ENCODE measurements at regions not wholly inside any gene's neighbourhood (a gene's known extent, or its start where the extent isn't known, plus 50 kb on each side); places are given as distances from the start of the nearest gene placed in this dataset.

DNA sequence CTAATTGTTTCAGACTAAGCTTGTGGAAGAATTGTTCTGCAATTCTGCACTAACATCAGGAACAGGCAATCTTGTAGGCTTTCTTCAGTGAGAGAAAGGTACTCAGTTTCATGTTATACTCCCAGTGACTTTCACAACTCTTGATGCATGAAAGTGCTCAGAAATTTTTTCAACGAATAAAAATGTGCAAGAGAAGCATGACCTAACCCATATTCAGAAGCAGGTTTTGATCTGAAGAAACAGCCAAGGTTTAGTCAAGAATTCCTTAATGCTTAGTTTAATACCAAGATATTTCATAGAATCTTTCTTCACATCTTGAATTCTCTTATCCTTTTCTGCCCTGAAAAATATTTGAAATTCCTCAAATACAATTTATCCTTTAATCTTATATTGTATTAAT lies 197.2 kb upstream of the CSNK1A1L start:
- no peak for DNase-seq
- Histone ChIP-seq H3K36me3 (ENCODE audit: insufficient read depth, low read length) (no peaks in the 10 kb centered on the region), H3K27ac (ENCODE audit: low read depth, low read length) (no peak overlapping the region), H3K9me3 (ENCODE audit: control insufficient read depth in 1 of 2, low read length in 2 of 2) (no peaks in the 10 kb centered on the region), H3K27me3 (ENCODE audit: insufficient read depth, low read length) (no peaks in the 10 kb centered on the region), H3K4me3 (ENCODE audit: low read length in 2 of 2) (no peak overlapping the region), H3K4me1 (ENCODE audit: insufficient read depth, low read length) (no peaks in the 10 kb centered on the region)
- intact Hi-C loops (cut with micrococcal nuclease): no loop called here
- CTCF ChIA-PET (ENCODE audit: partially characterized antibody): no interaction called here
- Mint-ChIP-seq H3K27me3 (no peaks in the 10 kb centered on the region), H3K27ac (no peak overlapping the region), H3K9me3 (peaks cover 0 to 12% (median under 1%) of the 10 kb centered on the region in 8 donors), H3K4me3 (no peak overlapping the region), H3K36me3 (no peaks in the 10 kb centered on the region), H3K4me1 (no peaks in the 10 kb centered on the region)
- POLR2A ChIA-PET (ENCODE audit: partially characterized antibody): no interaction called here

DNA sequence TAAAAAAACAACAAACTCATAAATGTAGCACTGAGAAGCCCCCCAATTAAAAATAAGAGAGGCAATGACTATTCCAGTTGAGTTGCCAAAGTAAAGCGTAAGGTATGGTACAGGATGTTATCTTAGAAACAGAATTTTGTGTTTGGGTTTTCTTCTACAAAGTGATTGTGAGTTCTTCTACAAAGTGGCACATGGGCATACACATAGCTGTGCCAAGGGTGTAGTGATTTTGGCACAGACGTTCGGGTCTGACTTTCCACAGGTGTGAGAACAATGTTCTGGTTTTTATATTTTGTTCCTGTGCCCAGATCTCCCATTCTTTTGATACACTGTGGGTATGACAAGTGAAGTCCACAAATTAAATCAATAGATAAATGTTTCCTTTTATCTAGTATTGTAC lies 190.1 kb upstream of the CSNK1A1L start:
- CTCF ChIA-PET (ENCODE audit: partially characterized antibody): no interaction called here
- POLR2A ChIA-PET (ENCODE audit: partially characterized antibody): no interaction called here

DNA sequence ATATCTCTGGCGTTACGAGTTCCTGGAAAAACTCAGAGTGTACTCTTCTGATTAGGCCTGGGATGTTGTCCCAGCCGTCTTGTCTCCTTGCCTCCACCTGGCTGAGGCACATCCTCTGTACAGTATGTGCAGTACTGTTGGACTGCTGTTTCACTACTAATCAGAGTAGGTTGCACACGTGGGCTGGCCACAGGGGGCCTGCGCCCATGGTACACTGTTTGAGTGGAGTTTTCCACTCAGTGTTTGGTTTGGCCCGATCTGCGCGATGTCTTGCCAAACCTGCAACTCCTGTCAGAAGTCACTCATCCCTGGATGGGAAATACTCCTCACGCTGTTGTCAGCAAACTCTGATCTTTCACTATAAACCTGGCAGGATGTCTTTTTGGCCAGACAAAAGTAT lies 189.6 kb upstream of the CSNK1A1L start:
- H3K27ac ChIP-seq (ENCODE audit: low read depth, low read length): no peak overlapping the region
- POLR2A ChIA-PET (ENCODE audit: partially characterized antibody): no interaction called here
- Mint-ChIP-seq H3K9me3 (peaks cover 0 to 12% (median 3%) of the 10 kb centered on the region in 8 donors), H3K36me3 (no peaks in the 10 kb centered on the region), H3K4me1 (no peaks in the 10 kb centered on the region), H3K27ac (no peak overlapping the region), H3K27me3 (no peaks in the 10 kb centered on the region), H3K4me3 (no peak overlapping the region)
- no peaks in the 10 kb centered on the region for H3K27me3 ChIP-seq (ENCODE audit: insufficient read depth, low read length)
- H3K9me3 ChIP-seq (ENCODE audit: control insufficient read depth in 1 of 2, low read length in 2 of 2): no peaks in the 10 kb centered on the region
- H3K4me1 ChIP-seq (ENCODE audit: insufficient read depth, low read length): no peaks in the 10 kb centered on the region
- H3K4me3 ChIP-seq (ENCODE audit: low read length in 2 of 2): no peak overlapping the region
- H3K36me3 ChIP-seq (ENCODE audit: insufficient read depth, low read length): no peaks in the 10 kb centered on the region
- CTCF ChIA-PET (ENCODE audit: partially characterized antibody): no interaction called here
- DNase-seq: no peak
- intact Hi-C loops (cut with micrococcal nuclease): no loop called here

More for the DNA sequence above, 190.1 kb upstream of the CSNK1A1L start:
- H3K27me3 ChIP-seq (ENCODE audit: insufficient read depth, low read length): no peaks in the 10 kb centered on the region
- Mint-ChIP-seq H3K27ac (no peak overlapping the region), H3K27me3 (no peaks in the 10 kb centered on the region), H3K4me3 (no peak overlapping the region), H3K9me3 (peaks cover 0 to 12% (median 3%) of the 10 kb centered on the region in 8 donors), H3K4me1 (no peaks in the 10 kb centered on the region), H3K36me3 (no peaks in the 10 kb centered on the region)
- no peaks in the 10 kb centered on the region for H3K36me3 ChIP-seq (ENCODE audit: insufficient read depth, low read length)
- no peaks in the 10 kb centered on the region for H3K9me3 ChIP-seq (ENCODE audit: control insufficient read depth in 1 of 2, low read length in 2 of 2)
- no peaks in the 10 kb centered on the region for H3K4me1 ChIP-seq (ENCODE audit: insufficient read depth, low read length)
- no peak overlapping the region for H3K27ac ChIP-seq (ENCODE audit: low read depth, low read length)
- no peak for DNase-seq
- no peak overlapping the region for H3K4me3 ChIP-seq (ENCODE audit: low read length in 2 of 2)
- intact Hi-C loops (cut with micrococcal nuclease): no loop called here

DNA sequence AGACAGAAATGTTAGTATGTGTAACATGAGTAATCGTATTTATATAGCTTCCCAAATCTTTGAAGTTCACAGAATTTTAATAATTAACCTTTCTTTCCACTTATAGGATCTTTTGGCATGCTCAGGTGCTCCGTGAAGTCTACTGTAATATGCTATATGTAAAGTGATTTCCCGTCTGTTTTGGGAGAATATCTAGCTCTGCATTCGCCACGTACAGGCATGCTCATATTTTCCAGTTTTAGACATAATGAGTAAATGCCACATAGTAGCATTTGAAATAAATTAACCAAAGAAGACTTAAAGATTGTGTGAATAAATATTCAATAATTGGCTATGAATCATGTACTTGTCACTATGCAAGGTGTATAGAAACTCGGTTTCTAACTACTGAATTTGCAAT lies 189.0 kb upstream of the CSNK1A1L start:
- H3K4me3 Mint-ChIP-seq: no peak overlapping the region
- H3K27ac ChIP-seq (ENCODE audit: low read depth, low read length): no peak overlapping the region
- H3K9me3 Mint-ChIP-seq: peaks cover 0 to 12% (median under 1%) of the 10 kb centered on the region in 8 donors
- CTCF ChIA-PET (ENCODE audit: partially characterized antibody): no interaction called here
- no peak overlapping the region for H3K27ac Mint-ChIP-seq
- H3K9me3 ChIP-seq (ENCODE audit: control insufficient read depth in 1 of 2, low read length in 2 of 2): no peaks in the 10 kb centered on the region
- H3K4me1 Mint-ChIP-seq: no peaks in the 10 kb centered on the region
- DNase-seq: no peak
- no peaks in the 10 kb centered on the region for H3K27me3 Mint-ChIP-seq
- no peak overlapping the region for H3K4me3 ChIP-seq (ENCODE audit: low read length in 2 of 2)
- no peaks in the 10 kb centered on the region for H3K27me3 ChIP-seq (ENCODE audit: insufficient read depth, low read length)
- H3K36me3 Mint-ChIP-seq: no peaks in the 10 kb centered on the region
- intact Hi-C loops (cut with micrococcal nuclease): no loop called here
- no peaks in the 10 kb centered on the region for H3K4me1 ChIP-seq (ENCODE audit: insufficient read depth, low read length)
- POLR2A ChIA-PET (ENCODE audit: partially characterized antibody): no interaction called here
- H3K36me3 ChIP-seq (ENCODE audit: insufficient read depth, low read length): no peaks in the 10 kb centered on the region

DNA sequence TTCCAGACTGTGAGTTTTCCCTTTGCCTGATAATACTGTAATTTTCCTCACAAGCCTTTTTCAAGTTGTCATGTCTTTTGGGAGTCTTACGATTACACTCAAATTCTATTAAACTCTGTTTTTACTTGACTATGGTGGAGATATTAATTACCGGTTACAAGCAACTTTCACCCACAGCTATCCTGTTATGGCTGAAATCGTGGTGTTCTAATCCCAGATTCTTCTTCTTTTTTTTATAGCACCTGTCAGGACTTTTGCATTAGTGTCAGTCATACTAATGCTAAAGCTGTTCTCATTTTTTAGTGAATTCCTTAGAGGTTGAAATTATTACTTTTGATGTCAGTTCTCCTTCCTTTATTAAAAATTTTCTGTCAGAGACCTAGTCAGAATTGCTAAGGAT lies 187.8 kb upstream of the CSNK1A1L start:
- no peak for DNase-seq
- Mint-ChIP-seq H3K4me1 (no peaks in the 10 kb centered on the region), H3K9me3 (peaks cover 0 to 4% (median 0%) of the 10 kb centered on the region in 8 donors), H3K4me3 (no peak overlapping the region), H3K36me3 (no peaks in the 10 kb centered on the region), H3K27me3 (no peaks in the 10 kb centered on the region), H3K27ac (no peak overlapping the region)
- POLR2A ChIA-PET (ENCODE audit: partially characterized antibody): no interaction called here
- intact Hi-C loops (cut with micrococcal nuclease): no loop called here
- Histone ChIP-seq H3K27me3 (ENCODE audit: insufficient read depth, low read length) (no peaks in the 10 kb centered on the region), H3K27ac (ENCODE audit: low read depth, low read length) (no peak overlapping the region), H3K9me3 (ENCODE audit: control insufficient read depth in 1 of 2, low read length in 2 of 2) (no peaks in the 10 kb centered on the region), H3K4me1 (ENCODE audit: insufficient read depth, low read length) (no peaks in the 10 kb centered on the region), H3K36me3 (ENCODE audit: insufficient read depth, low read length) (no peaks in the 10 kb centered on the region), H3K4me3 (ENCODE audit: low read length in 2 of 2) (no peak overlapping the region)
- CTCF ChIA-PET (ENCODE audit: partially characterized antibody): no interaction called here

DNA sequence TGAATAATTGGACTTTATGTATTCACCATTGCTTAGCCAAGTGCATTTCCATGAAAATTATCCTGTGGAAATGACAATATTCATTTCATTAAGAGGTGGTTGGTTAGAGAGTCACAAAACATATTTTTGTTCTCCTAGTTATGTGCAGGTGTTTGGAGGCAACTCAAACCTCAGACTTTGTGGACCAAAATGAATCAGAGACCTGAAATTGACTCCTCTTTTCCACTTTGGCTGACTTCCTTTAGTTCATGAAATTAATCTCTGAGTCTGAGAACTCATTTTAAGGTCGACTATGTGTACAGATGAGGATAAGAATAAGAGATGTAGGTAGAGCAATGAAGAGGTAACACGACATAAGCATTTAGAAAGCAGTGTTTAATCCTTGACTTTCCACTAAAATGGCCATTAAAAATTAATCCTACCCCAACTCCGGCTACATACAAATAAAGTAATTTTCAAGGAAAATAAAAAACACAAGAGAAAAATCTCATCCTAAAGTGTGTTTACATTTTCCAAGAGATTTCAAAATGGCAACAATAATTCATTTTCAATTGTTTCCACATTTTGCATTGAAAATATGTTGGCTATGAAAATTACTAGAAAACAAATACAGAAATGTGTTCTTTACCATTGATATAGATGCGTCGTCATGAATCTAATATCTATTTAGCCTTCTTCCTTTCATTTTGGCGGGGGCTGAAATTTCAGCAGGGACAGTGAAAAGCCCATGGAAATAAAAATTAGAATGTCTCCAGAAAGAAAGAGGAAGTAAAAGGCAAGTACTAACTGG lies 185.4 kb upstream of the CSNK1A1L start:
- Histone ChIP-seq H3K9me3 (ENCODE audit: control insufficient read depth in 1 of 2, low read length in 2 of 2) (no peaks in the 10 kb centered on the region), H3K4me1 (ENCODE audit: insufficient read depth, low read length) (no peaks in the 10 kb centered on the region), H3K4me3 (ENCODE audit: low read length in 2 of 2) (no peak overlapping the region), H3K36me3 (ENCODE audit: insufficient read depth, low read length) (no peaks in the 10 kb centered on the region), H3K27me3 (ENCODE audit: insufficient read depth, low read length) (no peaks in the 10 kb centered on the region), H3K27ac (ENCODE audit: low read depth, low read length) (no peak overlapping the region)
- Mint-ChIP-seq H3K4me3 (no peak overlapping the region), H3K36me3 (no peaks in the 10 kb centered on the region), H3K4me1 (no peaks in the 10 kb centered on the region), H3K27me3 (no peaks in the 10 kb centered on the region), H3K27ac (no peak overlapping the region), H3K9me3 (no peaks in the 10 kb centered on the region)
- CTCF ChIA-PET (ENCODE audit: partially characterized antibody): no interaction called here
- POLR2A ChIA-PET (ENCODE audit: partially characterized antibody): no interaction called here
- intact Hi-C loops (cut with micrococcal nuclease): no loop called here
- no peak for DNase-seq

DNA sequence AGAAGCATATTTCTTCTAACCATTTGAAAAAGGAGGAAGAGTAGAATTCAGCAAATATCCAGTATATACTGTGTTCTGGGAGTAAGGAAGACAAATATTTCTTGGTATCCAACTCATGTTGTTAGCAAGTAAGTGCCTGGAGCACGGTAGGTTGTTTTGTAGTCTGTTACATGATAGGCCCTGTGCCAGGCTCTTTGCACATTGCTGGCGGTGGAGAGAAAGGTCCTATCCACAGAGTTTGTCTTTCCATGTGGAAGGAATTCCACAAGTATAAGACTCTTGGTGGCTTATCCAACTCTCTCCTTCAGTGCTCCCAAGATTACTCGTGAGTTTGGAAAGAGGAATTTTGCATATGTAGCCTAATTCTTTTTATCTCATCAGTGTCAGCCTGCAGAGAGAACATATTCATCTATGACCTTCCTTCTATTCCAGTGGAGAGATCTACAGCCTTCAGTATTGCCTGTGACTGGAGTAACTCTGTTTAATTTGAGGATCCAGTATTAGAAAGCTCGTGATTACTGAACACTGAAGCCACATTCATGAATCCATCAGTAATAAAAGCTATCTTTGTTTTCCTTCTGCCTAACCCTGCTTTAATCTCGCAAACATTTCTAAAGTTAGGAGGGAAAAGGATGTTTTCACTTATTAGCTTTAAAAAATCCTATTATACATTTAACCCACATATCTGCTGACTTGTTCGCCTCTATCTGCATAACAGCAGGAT lies 183.9 kb upstream of the CSNK1A1L start:
- Mint-ChIP-seq H3K27ac (no peak overlapping the region), H3K4me1 (no peaks in the 10 kb centered on the region), H3K36me3 (no peaks in the 10 kb centered on the region), H3K9me3 (no peaks in the 10 kb centered on the region), H3K27me3 (no peaks in the 10 kb centered on the region), H3K4me3 (no peak overlapping the region)
- no peak overlapping the region for H3K4me3 ChIP-seq (ENCODE audit: low read length in 2 of 2)
- H3K36me3 ChIP-seq (ENCODE audit: insufficient read depth, low read length): no peaks in the 10 kb centered on the region
- H3K9me3 ChIP-seq (ENCODE audit: control insufficient read depth in 1 of 2, low read length in 2 of 2): no peaks in the 10 kb centered on the region
- no peak for DNase-seq
- CTCF ChIA-PET (ENCODE audit: partially characterized antibody): no interaction called here
- no peak overlapping the region for H3K27ac ChIP-seq (ENCODE audit: low read depth, low read length)
- H3K4me1 ChIP-seq (ENCODE audit: insufficient read depth, low read length): no peaks in the 10 kb centered on the region
- intact Hi-C loops (cut with micrococcal nuclease): no loop called here
- H3K27me3 ChIP-seq (ENCODE audit: insufficient read depth, low read length): no peaks in the 10 kb centered on the region
- POLR2A ChIA-PET (ENCODE audit: partially characterized antibody): no interaction called here

Data from CD4-positive, alpha-beta memory T cell (primary cell).